ENCODE measurements at regions not wholly inside any gene's neighbourhood (a gene's known extent, or its start where the extent isn't known, plus 50 kb on each side); places are given as distances from the start of the nearest gene placed in this dataset.

GRCh38 chrX:10769696-10770619 lies 149.6 kb upstream of the MID1 start (continued):
- TF ChIP-seq CEBPB (IDR thresholded peaks at IDR 0.05; ENCODE audit: low read depth, low read length), result no peak
- TF ChIP-seq RAD21 (IDR thresholded peaks at IDR 0.05; ENCODE audit: low read length), result no peak
- no peak for TF ChIP-seq MAZ (IDR thresholded peaks at IDR 0.05; ENCODE audit: borderline replicate concordance, low read depth, low read length)

- H3K4me3 ChIP-seq (ENCODE audit: insufficient read depth, low read depth, low read length), result no peak overlapping the region
- H3K18ac ChIP-seq (ENCODE audit: low read depth, low read length), result no peak overlapping the region
- in situ Hi-C loops (cut with MboI; ENCODE audit: low sequenced_read_pairs), result no loop called here
- no peak overlapping the region for H3K27ac ChIP-seq (ENCODE audit: insufficient read depth, low read length)
- no peak overlapping the region for H3K56ac ChIP-seq (ENCODE audit: extremely low read depth, insufficient read depth, low read length)
- no peak overlapping the region for H4K5ac ChIP-seq (ENCODE audit: low read depth, low read length)
- H3K27me3 ChIP-seq (ENCODE audit: control insufficient read depth, insufficient read depth, low read length), result no peaks in the 10 kb centered on the region
- WGBS, 2 experiments (ENCODE audit: extremely low coverage in 2 of 2, insufficient read length in 1 of 2), result no CpG with 5 or more reads among the region's 3 CpGs
- H4K8ac ChIP-seq (ENCODE audit: low read depth in 2 of 2, low read length in 2 of 2), result no peak overlapping the region
- ATAC-seq (ENCODE audit: low read depth) (no peak), DNase-seq (no peak)
- no peak overlapping the region for H3K4me2 ChIP-seq (ENCODE audit: low read depth, low read length)
- H3K4ac ChIP-seq (ENCODE audit: low read depth, low read length), result no peak overlapping the region
- H3K14ac ChIP-seq (replicated peaks; ENCODE audit: low read depth, low read length), result no peak overlapping the region
- no peak overlapping the region for H3K9ac ChIP-seq (ENCODE audit: low read depth, low read length)
- H3K79me1 ChIP-seq (ENCODE audit: low read depth in 1 of 2, low read length in 2 of 2), result no peaks in the 10 kb centered on the region
- intact Hi-C loops (cut with micrococcal nuclease), result no loop called here
- H3K9me1 ChIP-seq (ENCODE audit: insufficient read depth, low read length), result no peaks in the 10 kb centered on the region
- H4K20me1 ChIP-seq (ENCODE audit: insufficient read depth, low read length), result no peaks in the 10 kb centered on the region
- H2BK120ac ChIP-seq (ENCODE audit: low read depth, low read length), result no peak overlapping the region
- no peak overlapping the region for H4K91ac ChIP-seq (ENCODE audit: insufficient read depth, low read depth, low read length)
- dilution Hi-C loops (cut with HindIII; ENCODE audit: low sequenced_read_pairs, unreplicated experiment), result no loop called here
- ChIA-PET POLR2A (ENCODE audit: unreplicated experiment) (no interaction called here), CTCF (no interaction called here)
- H2BK20ac ChIP-seq (ENCODE audit: low read depth, low read length), result no peak overlapping the region
- H2AK5ac ChIP-seq (ENCODE audit: low read depth, low read length), result no peak overlapping the region
- no peaks in the 10 kb centered on the region for H3K9me3 ChIP-seq (ENCODE audit: control insufficient read depth, insufficient read depth, low read length)
- H2BK15ac ChIP-seq (ENCODE audit: low read depth, low read length), result no peak overlapping the region
- peaks cover 3% of the 10 kb centered on the region; the same call in 1 of the 2 replicates for H3K4me1 ChIP-seq (ENCODE audit: control insufficient read depth, insufficient read depth, low read length)
- H3K36me3 ChIP-seq (ENCODE audit: control insufficient read depth, insufficient read depth, low read length), result no peaks in the 10 kb centered on the region
- no peak overlapping the region for H2AFZ ChIP-seq (replicated peaks; ENCODE audit: low read length, poor library complexity)
- TF ChIP-seq CTCF (conservative IDR thresholded peaks at IDR 0.05; ENCODE audit: low read depth, low read length), result no peak
- TF ChIP-seq USF2 (IDR thresholded peaks at IDR 0.05; ENCODE audit: low read depth, low read length), result no peak
- no peak for TF ChIP-seq SMC3 (IDR thresholded peaks at IDR 0.05; ENCODE audit: low read depth, low read length)
- TF ChIP-seq RAD21 (IDR thresholded peaks at IDR 0.05; ENCODE audit: low read length), result no peak
- no peak for TF ChIP-seq ELK1 (IDR thresholded peaks at IDR 0.05; ENCODE audit: borderline replicate concordance, low read depth, low read length)
- no peak for TF ChIP-seq FOS (IDR thresholded peaks at IDR 0.05; ENCODE audit: low read depth, low read length)
- no peak for TF ChIP-seq MAFK (IDR thresholded peaks at IDR 0.05; ENCODE audit: low read depth, low read length)
- no peak for TF ChIP-seq NFE2L2 (IDR thresholded peaks at IDR 0.05; ENCODE audit: low read depth, low read length)
- TF ChIP-seq MXI1 (IDR thresholded peaks at IDR 0.05; ENCODE audit: borderline replicate concordance, low read depth, low read length), result no peak
- H2BK5ac ChIP-seq (ENCODE audit: low read depth, low read length, poor library complexity, severe bottlenecking), result no peak overlapping the region
- no peak overlapping the region for H3K23ac ChIP-seq (ENCODE audit: low read depth, low read length)
- H2AK9ac ChIP-seq (replicated peaks; ENCODE audit: low read depth, low read length, poor library complexity), result no peak overlapping the region
- no TSS peak for BruUV-seq (replicated peaks)
Measured at GRCh38 chrX:10773318-10773717, 152.9 kb upstream of the MID1 start.
